ENCODE measurements at regions not wholly inside any gene's neighbourhood (a gene's known extent, or its start where the extent isn't known, plus 50 kb on each side); places are given as distances from the start of the nearest gene placed in this dataset.
A peak's percentile ranks its signal among the peaks of the same experiment; 100 is the strongest.
"Not testable (repeated sequence)": the region's sequence is repeated elsewhere in the genome, so short reads cannot be mapped to it uniquely, and the experiment has no call there.

GRCh38 chr7:69499-70123 lies 122.8 kb upstream of the FAM20C start:
- not testable (repeated sequence) for DNase-seq

- DNase-seq: not testable (repeated sequence)
Observed at GRCh38 chr7:70207-70606, 122.2 kb upstream of the FAM20C start.

- DNase-seq: not testable (repeated sequence)
Observed at GRCh38 chr7:70989-71388, 121.4 kb upstream of the FAM20C start.

- not testable (repeated sequence) for DNase-seq
Observed at GRCh38 chr7:72266-73057, 119.9 kb upstream of the FAM20C start.

- not testable (repeated sequence) for DNase-seq
Observed at GRCh38 chr7:73058-73331, 119.4 kb upstream of the FAM20C start.

GRCh38 chr7:74008-74540 lies 118.3 kb upstream of the FAM20C start:
- DNase-seq: not testable (repeated sequence)

GRCh38 chr7:75511-75910 lies 116.9 kb upstream of the FAM20C start:
- DNase-seq: not testable (repeated sequence)

GRCh38 chr7:76202-76601 lies 116.2 kb upstream of the FAM20C start:
- DNase-seq: not testable (repeated sequence)

- DNase-seq: not testable (repeated sequence)
Observed at GRCh38 chr7:76829-77395, 115.5 kb upstream of the FAM20C start.

GRCh38 chr7:78862-79261 lies 113.5 kb upstream of the FAM20C start:
- not testable (repeated sequence) for DNase-seq

- DNase-seq: not testable (repeated sequence)
Observed at GRCh38 chr7:79400-80055, 112.8 kb upstream of the FAM20C start.

- no peak for DNase-seq
Observed at GRCh38 chr7:80259-81067, 111.9 kb upstream of the FAM20C start.

GRCh38 chr7:81068-81925 lies 111.1 kb upstream of the FAM20C start:
- no peak for DNase-seq

GRCh38 chr7:81926-82756 lies 110.2 kb upstream of the FAM20C start:
- DNase-seq: no peak

GRCh38 chr7:82757-83155 lies 109.6 kb upstream of the FAM20C start:
- DNase-seq: no peak

GRCh38 chr7:83441-83840 lies 108.9 kb upstream of the FAM20C start:
- no peak for DNase-seq

GRCh38 chr7:83861-84632 lies 108.3 kb upstream of the FAM20C start:
- DNase-seq: no peak

GRCh38 chr7:84633-85020 lies 107.7 kb upstream of the FAM20C start:
- no peak for DNase-seq

GRCh38 chr7:85074-85882 lies 107.1 kb upstream of the FAM20C start:
- DNase-seq: peak; percentile 39

Measured in NCI-H1092 (cell line).